Panc1 (cell line): ENCODE measurements at regions not wholly inside any gene's neighbourhood (a gene's known extent, or its start where the extent isn't known, plus 50 kb on each side); places are given as distances from the start of the nearest gene placed in this dataset.

Experiments
- ATAC-seq: fragments of 200-7000 bp; cut with Tn5 transposase; 2 replicates; pipeline ENCODE4 v1.9.1; 2020; ENCODE audit warnings: mild to moderate bottlenecking, moderate library complexity
- BruUV-seq: library from RNA; stranded (reverse); fragments of 400-500 nt; replicated peaks from 2 replicates; lab custom pipeline; 2021; lab: Mats Ljungman, UMichigan
- CTCF ChIA-PET: fragments of 300-600 bp; sonication (Branson Sonifier 250); formaldehyde crosslinking; loops from one replicate; lab custom pipeline; 2022; ENCODE audit warnings: antibody characterized with exemption; lab: Charles Lee
- POLR2A ChIA-PET: fragments of 300-600 bp; sonication (Branson Sonifier 250); formaldehyde crosslinking; loops from one replicate; lab custom pipeline; 2022; ENCODE audit warnings: antibody characterized with exemption; lab: Charles Lee
- DNase-seq: peaks from one replicate; pipeline ENCODE4 v3.0.0-alpha.2; 2010; ENCODE audit warnings: low read depth, low spot score
- H3K27ac ChIP-seq: 2 replicates; pipeline ENCODE4 v1.5.1; 2011; ENCODE audit warnings: mild to moderate bottlenecking, low read length, inconsistent platforms
- H3K27me3 ChIP-seq: fragments of 200-500 bp; sonication (Bioruptor generic); 2 replicates; pipeline ENCODE4 v1.6.0; 2014; ENCODE audit warnings: low read length, inconsistent platforms; ENCODE audit not compliant: control insufficient read depth, insufficient read depth
- H3K36me3 ChIP-seq: fragments of 200-500 bp; sonication (Bioruptor generic); 2 replicates; pipeline ENCODE4 v1.5.1; 2014; ENCODE audit warnings: inconsistent platforms, mild to moderate bottlenecking, low read length, moderate library complexity; ENCODE audit not compliant: control insufficient read depth, insufficient read depth
- H3K4me1 ChIP-seq: 2 replicates; pipeline ENCODE4 v1.5.1; 2011; ENCODE audit warnings: inconsistent platforms, mild to moderate bottlenecking, low read length, moderate library complexity; ENCODE audit not compliant: control insufficient read depth, insufficient read depth
- H3K4me3 ChIP-seq, 2 experiments: 2 replicates each; pipeline ENCODE4 v1.5.1; 2011 to 2012; ENCODE audit warnings: low read depth in 2 of 2, low read length in 2 of 2, mild to moderate bottlenecking in 2 of 2, inconsistent platforms in 1 of 2, moderate library complexity in 1 of 2
- H3K9me3 ChIP-seq: fragments of 200-500 bp; sonication (Bioruptor generic); 2 replicates; pipeline ENCODE4 v1.5.1; 2014; ENCODE audit warnings: low read depth, mild to moderate bottlenecking, inconsistent platforms, low read length, moderate library complexity; ENCODE audit not compliant: control insufficient read depth, insufficient read depth
- POLR2AphosphoS5 ChIP-seq: IDR thresholded peaks from 2 replicates; pipeline ENCODE4 v1.6.1; 2012; ENCODE audit warnings: mild to moderate bottlenecking, low read depth, low read length, moderate library complexity
- SIN3A ChIP-seq: IDR thresholded peaks from 2 replicates; pipeline ENCODE4 v1.6.1; 2012; ENCODE audit warnings: low read depth, mild to moderate bottlenecking, low read length, moderate library complexity, borderline replicate concordance; ENCODE audit not compliant: insufficient read depth
- TCF7L2 ChIP-seq: IDR thresholded peaks from 2 replicates; pipeline ENCODE4 v1.6.1; 2011; ENCODE audit warnings: mild to moderate bottlenecking, low read depth, low read length, inconsistent platforms
- in situ Hi-C: cut with HindIII; loops from 2 replicates; pipeline ENCODE4 v1.10.0; 2016; ENCODE audit warnings: low sequenced_read_pairs, low pct_unique_long_range_greater_than_20kb
- intact Hi-C: fragments of 100-400 bp; cut with micrococcal nuclease; formaldehyde crosslinking; loops from one replicate; pipeline ENCODE4 v1.10.0; 2022; ENCODE audit not compliant: unreplicated experiment
- TF ChIP-seq, protein P1 (sequence below): fragments of 450-650 bp; IDR thresholded peaks from 2 replicates; pipeline ENCODE4 v1.5.1; 2017; ENCODE audit warnings: mild to moderate bottlenecking
- TF ChIP-seq, protein P2 (sequence below), 2 experiments: IDR thresholded peaks; 2 replicates each; pipeline ENCODE4 v1.6.1; 2011 to 2012; ENCODE audit warnings: low read depth in 2 of 2, control low read depth in 1 of 2, low read length in 1 of 2, mild to moderate bottlenecking in 1 of 2, moderate library complexity in 1 of 2; ENCODE audit not compliant: insufficient read depth in 1 of 2

- H3K9me3 ChIP-seq, result no peaks in the 10 kb centered on the region
- H3K27ac ChIP-seq, result no peak overlapping the region
- no peak overlapping the region for H3K4me3 ChIP-seq
- BruUV-seq, result no TSS peak
- ATAC-seq, result peak; percentile 96
- no peaks in the 10 kb centered on the region for H3K36me3 ChIP-seq
- no peaks in the 10 kb centered on the region; the same call in 1 of the 2 replicates for H3K4me1 ChIP-seq
- DNase-seq, result peak; percentile 59
- no peaks in the 10 kb centered on the region for H3K27me3 ChIP-seq
- ChIA-PET CTCF (interaction anchor here (1.6 kb wide), 1 partner anchor 500 kb away, joined by 8 read pairs; no protein-coding TSS in a partner anchor), POLR2A (no interaction called here)
- in situ Hi-C loops (no loop called here), intact Hi-C loops (loop anchor here (1.0 kb wide), 1 partner anchor 499 kb away; no protein-coding TSS in a partner anchor)
- TF ChIP-seq, protein P1, sequence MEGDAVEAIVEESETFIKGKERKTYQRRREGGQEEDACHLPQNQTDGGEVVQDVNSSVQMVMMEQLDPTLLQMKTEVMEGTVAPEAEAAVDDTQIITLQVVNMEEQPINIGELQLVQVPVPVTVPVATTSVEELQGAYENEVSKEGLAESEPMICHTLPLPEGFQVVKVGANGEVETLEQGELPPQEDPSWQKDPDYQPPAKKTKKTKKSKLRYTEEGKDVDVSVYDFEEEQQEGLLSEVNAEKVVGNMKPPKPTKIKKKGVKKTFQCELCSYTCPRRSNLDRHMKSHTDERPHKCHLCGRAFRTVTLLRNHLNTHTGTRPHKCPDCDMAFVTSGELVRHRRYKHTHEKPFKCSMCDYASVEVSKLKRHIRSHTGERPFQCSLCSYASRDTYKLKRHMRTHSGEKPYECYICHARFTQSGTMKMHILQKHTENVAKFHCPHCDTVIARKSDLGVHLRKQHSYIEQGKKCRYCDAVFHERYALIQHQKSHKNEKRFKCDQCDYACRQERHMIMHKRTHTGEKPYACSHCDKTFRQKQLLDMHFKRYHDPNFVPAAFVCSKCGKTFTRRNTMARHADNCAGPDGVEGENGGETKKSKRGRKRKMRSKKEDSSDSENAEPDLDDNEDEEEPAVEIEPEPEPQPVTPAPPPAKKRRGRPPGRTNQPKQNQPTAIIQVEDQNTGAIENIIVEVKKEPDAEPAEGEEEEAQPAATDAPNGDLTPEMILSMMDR, result peak; percentile 79
- no peak for TF ChIP-seq POLR2AphosphoS5
- TF ChIP-seq, protein P2, sequence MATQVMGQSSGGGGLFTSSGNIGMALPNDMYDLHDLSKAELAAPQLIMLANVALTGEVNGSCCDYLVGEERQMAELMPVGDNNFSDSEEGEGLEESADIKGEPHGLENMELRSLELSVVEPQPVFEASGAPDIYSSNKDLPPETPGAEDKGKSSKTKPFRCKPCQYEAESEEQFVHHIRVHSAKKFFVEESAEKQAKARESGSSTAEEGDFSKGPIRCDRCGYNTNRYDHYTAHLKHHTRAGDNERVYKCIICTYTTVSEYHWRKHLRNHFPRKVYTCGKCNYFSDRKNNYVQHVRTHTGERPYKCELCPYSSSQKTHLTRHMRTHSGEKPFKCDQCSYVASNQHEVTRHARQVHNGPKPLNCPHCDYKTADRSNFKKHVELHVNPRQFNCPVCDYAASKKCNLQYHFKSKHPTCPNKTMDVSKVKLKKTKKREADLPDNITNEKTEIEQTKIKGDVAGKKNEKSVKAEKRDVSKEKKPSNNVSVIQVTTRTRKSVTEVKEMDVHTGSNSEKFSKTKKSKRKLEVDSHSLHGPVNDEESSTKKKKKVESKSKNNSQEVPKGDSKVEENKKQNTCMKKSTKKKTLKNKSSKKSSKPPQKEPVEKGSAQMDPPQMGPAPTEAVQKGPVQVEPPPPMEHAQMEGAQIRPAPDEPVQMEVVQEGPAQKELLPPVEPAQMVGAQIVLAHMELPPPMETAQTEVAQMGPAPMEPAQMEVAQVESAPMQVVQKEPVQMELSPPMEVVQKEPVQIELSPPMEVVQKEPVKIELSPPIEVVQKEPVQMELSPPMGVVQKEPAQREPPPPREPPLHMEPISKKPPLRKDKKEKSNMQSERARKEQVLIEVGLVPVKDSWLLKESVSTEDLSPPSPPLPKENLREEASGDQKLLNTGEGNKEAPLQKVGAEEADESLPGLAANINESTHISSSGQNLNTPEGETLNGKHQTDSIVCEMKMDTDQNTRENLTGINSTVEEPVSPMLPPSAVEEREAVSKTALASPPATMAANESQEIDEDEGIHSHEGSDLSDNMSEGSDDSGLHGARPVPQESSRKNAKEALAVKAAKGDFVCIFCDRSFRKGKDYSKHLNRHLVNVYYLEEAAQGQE (IDR thresholded peaks at IDR 0.05; ENCODE audit: insufficient read depth in 1 of 2, low read depth in 2 of 2, low read length in 1 of 2), result no peak
Measured at GRCh38 chr9:90102292-90102901, 497.6 kb downstream of the GADD45G start.

DNA sequence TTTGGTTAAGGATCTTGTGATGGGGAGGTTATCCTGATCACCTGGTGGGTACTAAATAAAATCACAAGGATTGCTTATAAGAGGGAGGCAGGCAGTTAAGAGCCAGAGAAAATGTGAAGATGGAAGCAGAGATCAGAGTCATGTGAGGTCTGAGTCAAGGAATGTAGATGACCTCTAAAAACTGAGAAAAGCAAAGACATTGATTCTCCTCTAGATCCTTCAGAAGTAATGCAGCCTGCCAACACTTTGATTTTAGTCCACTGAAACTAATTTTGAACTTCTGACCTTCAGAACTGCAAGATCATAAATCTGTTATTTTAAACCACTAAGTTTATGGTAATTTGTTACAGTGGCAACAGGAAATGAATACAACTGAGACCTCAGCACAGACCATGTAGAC, 499.0 kb downstream of the GADD45G start:
- DNase-seq (no peak), ATAC-seq (no peak)
- H3K4me1 ChIP-seq, result no peaks in the 10 kb centered on the region; the same call in 1 of the 2 replicates
- no peaks in the 10 kb centered on the region for H3K27me3 ChIP-seq
- no peaks in the 10 kb centered on the region for H3K36me3 ChIP-seq
- TF ChIP-seq, protein P2 (IDR thresholded peaks at IDR 0.05; ENCODE audit: insufficient read depth in 1 of 2, low read depth in 2 of 2, low read length in 1 of 2), result no peak
- TF ChIP-seq SIN3A (no peak), POLR2AphosphoS5 (no peak), TCF7L2 (no peak)
- TF ChIP-seq, protein P1, result no peak
- no peak overlapping the region for H3K27ac ChIP-seq
- no TSS peak for BruUV-seq
- no peaks in the 10 kb centered on the region for H3K9me3 ChIP-seq
- in situ Hi-C loops (no loop called here), intact Hi-C loops (no loop called here)
- H3K4me3 ChIP-seq, result no peak overlapping the region
- CTCF ChIA-PET, result no interaction called here
- POLR2A ChIA-PET, result no interaction called here
